Gastroesophageal sphincter (tissue), 3 donors: ENCODE measurements at regions not wholly inside any gene's neighbourhood (a gene's known extent, or its start where the extent isn't known, plus 50 kb on each side); places are given as distances from the start of the nearest gene placed in this dataset.

Source experiments
- CTCF ChIP-seq, 4 experiments: fragments of 200-600 bp in 2 of 4; fragments of 450-650 bp in 2 of 4; sonication (generic) in 1 of 4; IDR thresholded peaks; one replicate each; pipeline ENCODE4 v1.5.1; 2017 to 2019; ENCODE audit warnings: antibody characterized with exemption in 4 of 4, mild to moderate bottlenecking in 2 of 4, moderate library complexity in 2 of 4
- EP300 ChIP-seq: sonication (generic); formaldehyde crosslinking; IDR thresholded peaks from one replicate; pipeline ENCODE4 v1.6.1; 2017; ENCODE audit warnings: antibody characterized with exemption, mild to moderate bottlenecking
- POLR2AphosphoS5 ChIP-seq: sonication (generic); formaldehyde crosslinking; IDR thresholded peaks from one replicate; pipeline ENCODE4 v1.6.1; 2017; ENCODE audit warnings: antibody characterized with exemption

DNA sequence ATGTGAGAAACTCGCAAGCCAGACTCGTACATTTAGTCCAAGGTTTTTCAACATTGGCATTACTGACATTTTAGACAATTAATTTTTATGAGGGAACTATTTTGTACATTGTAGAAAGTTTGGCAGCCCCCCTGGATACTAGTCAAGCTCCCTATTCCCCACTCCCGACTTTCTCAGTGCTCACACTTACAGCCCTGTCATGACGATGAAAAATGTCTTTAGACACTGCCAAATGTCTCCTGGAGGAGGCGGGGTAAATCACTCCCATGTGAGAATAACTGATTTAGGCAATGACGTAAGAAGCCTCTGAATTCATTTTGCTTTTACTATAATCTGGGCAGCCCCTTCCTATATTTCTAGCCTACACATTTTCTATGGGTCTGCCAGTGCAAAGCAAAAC is 535.8 kb upstream of the KLHL1 start:
- no peak for TF ChIP-seq POLR2AphosphoS5
- no peak for TF ChIP-seq CTCF (IDR thresholded peaks at IDR 0.05)
- TF ChIP-seq EP300: no peak
